ENCODE measurements at regions not wholly inside any gene's neighbourhood (a gene's known extent, or its start where the extent isn't known, plus 50 kb on each side); places are given as distances from the start of the nearest gene placed in this dataset.

DNA sequence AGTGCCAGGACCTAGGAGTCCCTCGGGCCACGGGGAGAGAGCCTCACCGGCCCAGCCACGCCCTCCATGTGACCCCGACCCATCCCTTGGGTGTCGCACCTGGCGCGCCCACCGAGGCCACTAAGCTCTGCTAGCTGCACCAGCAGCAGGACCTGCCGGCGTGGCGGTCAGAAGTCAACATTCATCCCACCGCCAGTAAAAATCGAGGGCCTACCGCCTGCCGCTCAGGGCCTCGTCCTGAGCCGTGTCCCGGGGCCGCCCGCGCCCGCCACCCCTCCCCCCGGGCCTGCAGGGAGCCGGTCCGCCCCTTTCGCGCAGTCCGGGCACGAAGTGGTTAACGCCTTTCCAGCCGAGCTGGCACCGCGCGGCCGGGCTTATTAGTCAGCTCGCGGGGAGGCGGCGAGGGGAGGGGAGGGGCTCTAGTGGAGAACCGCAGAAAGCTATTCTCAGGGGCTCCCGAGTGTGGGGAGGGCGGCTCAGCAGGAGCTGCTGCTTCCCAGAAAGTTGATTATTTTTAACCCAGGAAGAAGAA, 124.4 kb downstream of the C9orf50 start:
- WGBS: 1% methylated on average over 43 of the region's 43 CpGs
- peak overlapping the region; percentile 70 to 100 for H2BK12ac ChIP-seq (ENCODE audit: low read length in 2 of 2)
- peaks cover 16 to 17% of the 10 kb centered on the region in 2 experiments for H3K36me3 ChIP-seq (ENCODE audit: control insufficient read depth in 1 of 2, insufficient read depth in 2 of 2, low read depth in 1 of 2, low read length in 2 of 2)
- DNase-seq: peak; percentile 97
- H3K18ac ChIP-seq (ENCODE audit: low read depth in 1 of 2, low read length in 2 of 2): peak overlapping the region; percentile 70 to 100
- H2AFZ ChIP-seq (ENCODE audit: low read depth, low read length): no peak overlapping the region
- H3K9ac ChIP-seq (ENCODE audit: low read length): peak overlapping the region; percentile 92
- peak overlapping the region; percentile 98 for H4K91ac ChIP-seq (ENCODE audit: low read length)
- peak overlapping the region; percentile 86 for H2BK120ac ChIP-seq (ENCODE audit: low read depth, low read length)
- peak overlapping the region; percentile 51 for H3K4me2 ChIP-seq (ENCODE audit: low read length, poor library complexity, severe bottlenecking)
- H2AK5ac ChIP-seq (ENCODE audit: low read length, severe bottlenecking): peak overlapping the region; percentile 51
- H3K4me3 ChIP-seq (ENCODE audit: insufficient read depth in 1 of 2, low read depth in 1 of 2, low read length in 2 of 2): peak overlapping the region; percentile 24 to 79
- H3K9me3 ChIP-seq (ENCODE audit: control insufficient read depth, low read length): no peaks in the 10 kb centered on the region
- peak overlapping the region; percentile 99 for H2BK15ac ChIP-seq (ENCODE audit: low read depth, poor library complexity, severe bottlenecking)
- peak overlapping the region; percentile 94 for H3K27ac ChIP-seq (ENCODE audit: low read length, poor library complexity, severe bottlenecking)
- peak overlapping the region in 1 of 2 experiments; percentile 96 for H3K23ac ChIP-seq (ENCODE audit: low read length in 2 of 2)
- H3K4me1 ChIP-seq (ENCODE audit: control insufficient read depth, insufficient read depth, low read depth, low read length): peaks cover 68% of the 10 kb centered on the region
- H3K27me3 ChIP-seq (ENCODE audit: control insufficient read depth in 1 of 2, insufficient read depth in 1 of 2, low read length in 2 of 2): no peaks in the 10 kb centered on the region
- H4K8ac ChIP-seq (ENCODE audit: low read length): peak overlapping the region; percentile 93
- H3K79me1 ChIP-seq (replicated peaks; ENCODE audit: low read length, poor library complexity, severe bottlenecking): peaks cover 11% of the 10 kb centered on the region
- peak overlapping the region; percentile 89 to 100 for H3K4ac ChIP-seq (ENCODE audit: low read depth in 1 of 2, low read length in 2 of 2)
- H3K14ac ChIP-seq (ENCODE audit: low read length in 2 of 2): peak overlapping the region in 1 of 2 experiments; percentile 99
- peak overlapping the region; percentile 91 for H2BK5ac ChIP-seq (ENCODE audit: low read depth, low read length, poor library complexity, severe bottlenecking)

DNA sequence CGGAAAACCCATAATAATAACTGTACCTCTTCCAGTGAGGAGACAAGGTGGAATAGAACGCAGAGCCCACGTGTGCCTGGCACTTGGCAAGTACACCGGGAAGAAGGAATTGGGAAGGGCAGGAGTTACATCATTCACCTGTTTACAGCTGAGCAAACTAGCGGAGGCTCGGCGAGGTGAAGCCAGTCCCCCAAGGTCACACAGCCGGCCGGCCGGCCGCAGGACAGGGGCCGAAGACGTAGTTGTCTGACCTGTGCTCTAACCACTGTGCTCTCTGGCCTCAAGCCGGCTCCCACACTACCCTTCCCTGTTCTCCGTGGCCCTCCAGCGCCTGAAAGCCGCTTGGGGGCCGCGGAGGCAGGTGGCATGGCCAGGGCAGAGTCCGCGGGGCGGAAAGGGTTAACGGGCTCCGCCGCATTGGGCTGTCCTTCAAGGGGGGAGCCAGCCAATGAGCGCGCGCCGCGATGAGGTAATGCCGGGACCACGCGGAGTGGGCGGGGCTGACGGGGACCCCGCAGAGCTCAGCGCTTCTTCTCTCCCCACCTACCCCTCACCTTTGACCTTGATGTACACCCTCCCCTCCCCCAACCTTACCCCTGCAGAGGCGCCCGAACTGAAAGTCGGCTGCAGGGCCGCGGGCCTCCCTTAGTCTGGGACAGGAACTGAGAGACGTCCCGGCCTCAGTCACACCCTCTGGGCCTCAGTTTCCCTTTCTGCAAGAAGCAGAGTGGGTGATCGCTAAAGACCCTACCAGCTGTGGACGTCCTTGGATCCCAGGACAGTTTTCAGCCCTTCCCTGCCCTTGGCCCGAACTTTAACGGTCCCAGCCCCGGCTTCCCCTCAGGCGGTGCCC, 125.1 kb downstream of the C9orf50 start:
- peak overlapping the region; percentile 99 for H2BK15ac ChIP-seq (ENCODE audit: low read depth, poor library complexity, severe bottlenecking)
- H2BK12ac ChIP-seq (ENCODE audit: low read length in 2 of 2): peak overlapping the region; percentile 99 to 100
- peak overlapping the region; percentile 37 to 79 for H3K4me3 ChIP-seq (ENCODE audit: insufficient read depth in 1 of 2, low read depth in 1 of 2, low read length in 2 of 2)
- peak overlapping the region; percentile 94 for H3K27ac ChIP-seq (ENCODE audit: low read length, poor library complexity, severe bottlenecking)
- H3K14ac ChIP-seq (ENCODE audit: low read length in 2 of 2): peak overlapping the region in 1 of 2 experiments; percentile 99
- peak overlapping the region; percentile 72 for H3K4me2 ChIP-seq (ENCODE audit: low read length, poor library complexity, severe bottlenecking)
- peak overlapping the region; percentile 96 for H4K8ac ChIP-seq (ENCODE audit: low read length)
- peak overlapping the region; percentile 97 to 100 for H3K4ac ChIP-seq (ENCODE audit: low read depth in 1 of 2, low read length in 2 of 2)
- no peak overlapping the region for H2AFZ ChIP-seq (ENCODE audit: low read depth, low read length)
- peak overlapping the region; percentile 95 to 100 for H3K18ac ChIP-seq (ENCODE audit: low read depth in 1 of 2, low read length in 2 of 2)
- peaks cover 73% of the 10 kb centered on the region for H3K4me1 ChIP-seq (ENCODE audit: control insufficient read depth, insufficient read depth, low read depth, low read length)
- peak; percentile 89 for DNase-seq
- H4K91ac ChIP-seq (ENCODE audit: low read length): peak overlapping the region; percentile 98
- no peaks in the 10 kb centered on the region for H3K9me3 ChIP-seq (ENCODE audit: control insufficient read depth, low read length)
- peak overlapping the region; percentile 91 for H2BK5ac ChIP-seq (ENCODE audit: low read depth, low read length, poor library complexity, severe bottlenecking)
- H2AK5ac ChIP-seq (ENCODE audit: low read length, severe bottlenecking): peak overlapping the region; percentile 51
- no peaks in the 10 kb centered on the region for H3K27me3 ChIP-seq (ENCODE audit: control insufficient read depth in 1 of 2, insufficient read depth in 1 of 2, low read length in 2 of 2)
- H3K23ac ChIP-seq (ENCODE audit: low read length in 2 of 2): peak overlapping the region in 1 of 2 experiments; percentile 96
- WGBS: 3% methylated on average over 49 of the region's 50 CpGs
- peaks cover 14% of the 10 kb centered on the region for H3K79me1 ChIP-seq (replicated peaks; ENCODE audit: low read length, poor library complexity, severe bottlenecking)
- peak overlapping the region; percentile 97 for H2BK120ac ChIP-seq (ENCODE audit: low read depth, low read length)
- H3K9ac ChIP-seq (ENCODE audit: low read length): peak overlapping the region; percentile 92
- peaks cover 12 to 16% of the 10 kb centered on the region in 2 experiments for H3K36me3 ChIP-seq (ENCODE audit: control insufficient read depth in 1 of 2, insufficient read depth in 2 of 2, low read depth in 1 of 2, low read length in 2 of 2)

DNA sequence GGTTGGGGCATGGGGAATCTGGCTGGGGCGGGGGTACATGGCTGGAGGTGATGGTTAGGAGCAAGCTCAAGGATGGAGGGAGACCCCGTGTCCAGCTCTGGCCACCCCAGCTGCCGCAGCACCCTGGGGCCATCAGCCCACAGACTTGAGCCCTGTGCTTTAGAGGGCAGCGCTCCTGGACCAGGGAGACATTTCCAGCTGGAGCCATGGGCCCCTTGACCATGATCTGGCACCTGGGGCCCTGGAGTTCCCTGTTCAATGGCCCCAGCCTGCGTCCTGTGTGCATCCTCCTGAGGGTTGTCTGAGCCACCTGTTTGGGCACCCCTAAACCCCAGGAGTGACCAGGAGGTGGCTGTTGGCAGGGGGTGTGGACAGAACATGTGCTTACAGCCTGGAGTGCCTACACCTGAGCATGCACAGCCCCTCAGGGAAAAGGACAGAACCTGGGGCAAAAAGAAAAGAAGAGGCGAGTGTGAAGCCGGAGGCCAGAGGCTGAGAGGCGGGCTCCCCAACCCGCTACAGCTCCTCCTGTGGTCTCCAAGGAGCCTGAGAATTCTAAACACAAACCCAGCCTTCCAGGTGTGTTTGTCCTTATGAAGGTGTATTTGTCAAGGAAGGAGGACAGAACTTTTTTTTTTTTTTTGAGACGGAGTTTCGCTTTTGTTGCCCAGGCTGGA, 126.7 kb downstream of the C9orf50 start:
- H3K4me2 ChIP-seq (ENCODE audit: low read length, poor library complexity, severe bottlenecking): no peak overlapping the region
- peak overlapping the region; percentile 31 for H4K91ac ChIP-seq (ENCODE audit: low read length)
- peaks cover 72% of the 10 kb centered on the region for H3K4me1 ChIP-seq (ENCODE audit: control insufficient read depth, insufficient read depth, low read depth, low read length)
- no peak overlapping the region for H2BK5ac ChIP-seq (ENCODE audit: low read depth, low read length, poor library complexity, severe bottlenecking)
- peak overlapping the region; percentile 57 to 78 for H2BK12ac ChIP-seq (ENCODE audit: low read length in 2 of 2)
- H3K18ac ChIP-seq (ENCODE audit: low read depth in 1 of 2, low read length in 2 of 2): peak overlapping the region; percentile 3 to 84
- H3K23ac ChIP-seq (ENCODE audit: low read length in 2 of 2): no peak overlapping the region
- H2AFZ ChIP-seq (ENCODE audit: low read depth, low read length): no peak overlapping the region
- H3K9ac ChIP-seq (ENCODE audit: low read length): no peak overlapping the region
- no peak for DNase-seq
- H3K9me3 ChIP-seq (ENCODE audit: control insufficient read depth, low read length): no peaks in the 10 kb centered on the region
- WGBS: 92% methylated on average over 10 of the region's 11 CpGs
- no peak overlapping the region for H2BK120ac ChIP-seq (ENCODE audit: low read depth, low read length)
- H3K4ac ChIP-seq (ENCODE audit: low read depth in 1 of 2, low read length in 2 of 2): peak overlapping the region; percentile 1 to 21
- H2BK15ac ChIP-seq (ENCODE audit: low read depth, poor library complexity, severe bottlenecking): peak overlapping the region; percentile 36
- peak overlapping the region; percentile 19 for H2AK5ac ChIP-seq (ENCODE audit: low read length, severe bottlenecking)
- H4K8ac ChIP-seq (ENCODE audit: low read length): peak overlapping the region; percentile 31
- peaks cover 14% of the 10 kb centered on the region for H3K79me1 ChIP-seq (replicated peaks; ENCODE audit: low read length, poor library complexity, severe bottlenecking)
- no peaks in the 10 kb centered on the region for H3K27me3 ChIP-seq (ENCODE audit: control insufficient read depth in 1 of 2, insufficient read depth in 1 of 2, low read length in 2 of 2)
- H3K14ac ChIP-seq (ENCODE audit: low read length in 2 of 2): no peak overlapping the region
- no peak overlapping the region for H3K4me3 ChIP-seq (ENCODE audit: insufficient read depth in 1 of 2, low read depth in 1 of 2, low read length in 2 of 2)
- H3K27ac ChIP-seq (ENCODE audit: low read length, poor library complexity, severe bottlenecking): no peak overlapping the region
- peaks cover 12 to 16% of the 10 kb centered on the region in 2 experiments for H3K36me3 ChIP-seq (ENCODE audit: control insufficient read depth in 1 of 2, insufficient read depth in 2 of 2, low read depth in 1 of 2, low read length in 2 of 2)

DNA sequence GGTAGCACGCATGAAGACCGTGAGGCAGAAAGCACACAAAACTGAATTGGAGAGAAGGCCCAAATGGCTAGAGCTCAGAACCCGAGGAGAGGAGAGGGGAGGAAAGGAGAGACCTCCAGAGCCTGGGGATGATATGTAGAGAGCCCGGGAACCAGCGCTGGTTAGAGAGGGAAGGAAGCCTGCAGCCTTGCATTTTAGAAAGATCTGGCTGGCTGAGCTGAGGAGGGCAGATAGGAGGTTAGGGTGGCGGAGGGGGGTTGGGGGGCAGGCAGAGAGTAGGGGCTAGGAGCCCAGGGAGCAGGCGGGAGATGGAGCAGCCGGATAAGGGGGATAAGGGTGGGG, 127.2 kb downstream of the C9orf50 start:
- H3K23ac ChIP-seq (ENCODE audit: low read length in 2 of 2): no peak overlapping the region
- H3K9me3 ChIP-seq (ENCODE audit: control insufficient read depth, low read length): no peaks in the 10 kb centered on the region
- peak overlapping the region; percentile 1 to 43 for H3K4ac ChIP-seq (ENCODE audit: low read depth in 1 of 2, low read length in 2 of 2)
- H3K79me1 ChIP-seq (replicated peaks; ENCODE audit: low read length, poor library complexity, severe bottlenecking): peaks cover 12% of the 10 kb centered on the region
- peaks cover 69% of the 10 kb centered on the region for H3K4me1 ChIP-seq (ENCODE audit: control insufficient read depth, insufficient read depth, low read depth, low read length)
- H3K4me2 ChIP-seq (ENCODE audit: low read length, poor library complexity, severe bottlenecking): no peak overlapping the region
- H3K27ac ChIP-seq (ENCODE audit: low read length, poor library complexity, severe bottlenecking): no peak overlapping the region
- no peak overlapping the region for H2BK15ac ChIP-seq (ENCODE audit: low read depth, poor library complexity, severe bottlenecking)
- no peak overlapping the region for H3K14ac ChIP-seq (ENCODE audit: low read length in 2 of 2)
- H2BK5ac ChIP-seq (ENCODE audit: low read depth, low read length, poor library complexity, severe bottlenecking): no peak overlapping the region
- no peak overlapping the region for H3K4me3 ChIP-seq (ENCODE audit: insufficient read depth in 1 of 2, low read depth in 1 of 2, low read length in 2 of 2)
- H4K8ac ChIP-seq (ENCODE audit: low read length): no peak overlapping the region
- H3K9ac ChIP-seq (ENCODE audit: low read length): peak overlapping the region; percentile 20
- peak overlapping the region; percentile 1 for H2BK120ac ChIP-seq (ENCODE audit: low read depth, low read length)
- no peaks in the 10 kb centered on the region for H3K27me3 ChIP-seq (ENCODE audit: control insufficient read depth in 1 of 2, insufficient read depth in 1 of 2, low read length in 2 of 2)
- DNase-seq: no peak
- no peak overlapping the region for H2AFZ ChIP-seq (ENCODE audit: low read depth, low read length)
- peak overlapping the region in 1 of 2 experiments; percentile 84 for H3K18ac ChIP-seq (ENCODE audit: low read depth in 1 of 2, low read length in 2 of 2)
- H2BK12ac ChIP-seq (ENCODE audit: low read length in 2 of 2): peak overlapping the region in 1 of 2 experiments; percentile 57
- peak overlapping the region; percentile 31 for H4K91ac ChIP-seq (ENCODE audit: low read length)
- H2AK5ac ChIP-seq (ENCODE audit: low read length, severe bottlenecking): peak overlapping the region; percentile 31
- 82% methylated on average over 8 of the region's 8 CpGs for WGBS
- peaks cover 12 to 16% of the 10 kb centered on the region in 2 experiments for H3K36me3 ChIP-seq (ENCODE audit: control insufficient read depth in 1 of 2, insufficient read depth in 2 of 2, low read depth in 1 of 2, low read length in 2 of 2)

Data from mesenchymal stem cell (in vitro differentiated cells and primary cell).